Amniotic epithelial cell (primary cell): ENCODE measurements at regions not wholly inside any gene's neighbourhood (a gene's known extent, or its start where the extent isn't known, plus 50 kb on each side); places are given as distances from the start of the nearest gene placed in this dataset.
"Not testable (repeated sequence)": the region's sequence is repeated elsewhere in the genome, so short reads cannot be mapped to it uniquely, and the experiment has no call there.

Source experiments
- DNase-seq: peaks from one replicate; pipeline ENCODE4 v3.0.0-alpha.2; 2010; ENCODE audit warnings: low read depth

DNA sequence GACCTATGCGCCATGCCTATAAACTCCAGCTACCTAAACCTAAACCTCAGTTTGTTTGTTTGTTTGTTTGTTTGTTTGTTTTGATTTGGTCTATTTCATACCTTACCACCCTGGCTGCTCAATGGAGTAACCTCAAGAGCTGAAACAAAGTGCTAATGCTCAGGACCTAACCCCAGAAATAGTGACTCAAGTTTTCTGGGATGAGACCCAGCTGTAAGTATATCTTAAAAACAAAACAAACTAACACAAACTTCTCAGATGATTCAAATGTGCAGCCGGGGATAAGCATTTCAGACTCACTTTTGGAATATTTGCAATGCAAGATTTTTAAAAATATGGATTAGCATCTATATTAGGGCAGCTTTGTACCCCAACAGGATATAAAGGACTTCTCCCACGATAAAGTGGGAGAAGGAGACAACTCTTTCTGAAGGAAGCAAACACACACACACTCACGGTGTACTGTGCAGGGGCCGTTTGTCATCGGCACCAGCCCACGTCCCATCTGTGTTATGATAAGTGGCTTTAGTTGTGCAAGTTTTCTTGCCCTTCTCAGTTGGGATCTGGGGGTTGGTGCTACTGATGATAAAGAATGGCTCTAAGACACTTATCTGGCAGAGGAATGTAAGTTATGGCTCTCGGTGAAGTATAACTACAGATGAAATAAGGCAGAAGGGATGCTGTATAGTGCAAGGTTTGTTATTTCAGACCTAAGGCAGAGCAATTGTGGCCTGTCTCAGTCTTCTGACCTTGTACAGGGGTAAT, 516.7 kb upstream of the TMEM132C start:
- DNase-seq = no peak

DNA sequence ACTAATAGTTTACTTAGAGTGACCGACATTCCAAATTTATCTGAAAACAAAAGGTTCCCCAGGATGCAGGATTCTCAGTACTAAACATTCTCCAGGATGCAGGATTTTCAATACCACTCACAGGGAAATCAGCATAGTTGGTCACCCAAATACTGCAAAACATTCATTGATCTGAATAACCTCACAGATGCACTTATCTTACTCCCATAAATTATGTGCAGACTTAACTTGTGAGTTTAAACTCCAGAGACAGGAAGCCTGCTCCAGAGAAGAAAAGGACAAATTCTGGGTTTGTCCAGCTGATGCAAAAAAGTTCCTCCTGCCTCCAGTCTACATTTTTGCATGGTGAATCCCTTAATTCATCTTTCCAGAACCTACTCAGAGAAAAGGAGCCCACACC, 514.2 kb upstream of the TMEM132C start:
- DNase-seq = no peak

DNA sequence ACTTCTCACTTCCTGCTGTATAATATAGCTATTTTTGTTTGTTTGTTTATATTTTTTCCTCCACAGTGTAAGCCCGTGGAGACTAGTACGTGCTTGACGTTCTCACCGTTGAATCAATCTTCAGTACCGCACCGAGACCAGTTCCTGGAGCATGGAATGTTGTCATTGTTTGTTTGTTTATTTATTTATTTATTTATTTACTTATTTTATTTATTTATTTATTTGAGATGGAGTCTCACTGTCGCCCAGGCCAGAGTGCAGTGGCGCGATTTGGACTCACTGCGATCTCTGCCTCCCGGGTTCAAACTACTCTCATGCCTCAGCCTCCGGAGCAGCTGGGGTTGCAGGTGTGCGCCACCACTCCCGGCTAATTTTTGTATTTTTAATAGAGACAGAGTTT, 506.6 kb upstream of the TMEM132C start:
- DNase-seq = no peak

DNA sequence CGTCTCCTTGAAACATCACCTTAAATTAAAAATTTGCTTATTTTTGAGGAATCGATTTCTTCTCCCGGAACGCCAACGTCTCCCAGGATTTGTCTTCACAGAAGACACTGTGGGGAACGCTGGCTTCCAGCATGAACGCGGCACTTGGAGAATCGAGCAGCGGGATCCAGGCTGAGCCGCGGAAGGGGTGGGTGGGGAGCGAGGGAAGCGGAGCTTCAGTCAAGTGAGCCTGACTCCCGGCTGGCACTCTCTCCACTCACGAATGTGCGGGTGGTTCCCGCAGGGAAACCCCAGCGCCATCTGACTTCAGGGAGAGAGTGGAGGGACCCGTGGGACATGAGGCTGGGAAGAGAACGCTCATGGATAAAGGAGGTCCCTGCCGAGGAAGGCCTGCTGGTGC, 506.0 kb upstream of the TMEM132C start:
- DNase-seq = no peak

DNA sequence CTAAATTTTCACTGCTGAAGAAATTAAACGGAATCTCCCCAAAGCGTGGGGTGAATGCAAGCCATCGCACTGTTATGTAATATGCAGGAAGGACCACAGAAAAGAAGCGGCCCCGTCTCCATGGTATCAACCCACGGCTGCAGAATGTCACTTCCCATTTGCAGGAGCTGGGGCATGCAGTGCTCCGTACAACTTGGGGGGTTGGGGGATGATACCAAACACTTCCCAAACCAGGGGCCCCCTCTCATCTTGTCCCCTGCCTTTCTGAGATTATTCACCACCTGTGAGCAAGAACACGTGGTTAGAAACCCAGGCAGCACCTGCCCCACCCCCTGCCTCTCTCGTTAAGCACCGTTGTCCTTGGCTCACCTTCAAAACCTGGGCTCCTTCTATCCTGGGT, 505.1 kb upstream of the TMEM132C start:
- no peak for DNase-seq

DNA sequence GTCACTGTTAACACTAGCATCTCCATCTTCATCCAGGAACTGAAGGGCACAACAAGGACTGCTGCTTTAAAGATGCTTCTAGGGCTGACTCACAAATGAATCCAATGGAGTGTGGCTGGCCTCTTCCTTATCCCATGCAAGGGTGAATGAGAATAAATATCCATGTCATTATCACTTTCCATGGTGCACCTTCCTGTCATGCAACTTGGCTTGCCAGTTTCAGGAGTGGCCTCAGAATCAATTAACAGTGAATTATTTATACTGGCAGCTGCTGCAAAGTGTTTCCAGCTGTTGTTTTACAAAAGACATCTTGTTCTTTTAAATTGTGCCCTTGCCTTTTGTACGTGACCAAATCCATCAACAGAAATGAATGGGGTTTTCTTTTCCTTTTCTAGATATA, 499.3 kb upstream of the TMEM132C start:
- no peak for DNase-seq

DNA sequence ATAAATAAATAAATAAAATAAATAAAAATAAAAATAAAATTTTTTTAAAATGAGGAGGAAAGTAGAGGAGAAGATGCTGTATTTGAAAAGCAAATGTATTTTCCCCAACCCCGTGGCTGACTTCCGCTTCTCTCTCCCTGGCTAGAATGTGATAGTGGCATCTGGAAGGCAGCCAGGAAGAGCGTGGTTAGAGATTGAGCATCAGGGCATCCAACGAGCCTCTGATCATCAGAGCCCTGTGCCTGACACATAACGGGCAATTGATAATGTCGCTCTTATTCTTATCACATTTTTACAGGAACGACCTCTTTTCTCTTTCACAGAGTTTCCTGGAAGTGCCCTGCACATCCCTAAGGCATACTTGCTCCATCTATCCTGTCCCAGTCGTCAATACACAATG, 496.9 kb upstream of the TMEM132C start:
- DNase-seq = no peak

DNA sequence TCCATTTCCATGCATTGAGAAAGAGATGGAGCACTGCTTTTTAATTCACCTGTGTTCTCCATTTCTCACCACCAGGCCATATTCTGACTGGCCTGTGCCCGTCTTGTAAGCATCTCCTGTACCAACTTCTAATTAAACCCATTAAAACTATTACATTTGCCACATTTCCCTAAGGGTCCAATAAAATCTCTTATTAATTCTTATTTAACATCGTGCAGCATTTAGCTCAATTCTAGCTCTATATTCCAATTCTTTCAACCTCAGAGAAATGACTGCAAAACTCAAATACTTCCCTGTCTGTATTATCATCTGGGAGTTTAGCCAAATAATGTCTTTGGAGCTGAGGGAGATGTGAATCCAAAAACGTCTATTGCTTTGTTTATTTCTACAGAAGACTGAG, 495.4 kb upstream of the TMEM132C start:
- no peak for DNase-seq

DNA sequence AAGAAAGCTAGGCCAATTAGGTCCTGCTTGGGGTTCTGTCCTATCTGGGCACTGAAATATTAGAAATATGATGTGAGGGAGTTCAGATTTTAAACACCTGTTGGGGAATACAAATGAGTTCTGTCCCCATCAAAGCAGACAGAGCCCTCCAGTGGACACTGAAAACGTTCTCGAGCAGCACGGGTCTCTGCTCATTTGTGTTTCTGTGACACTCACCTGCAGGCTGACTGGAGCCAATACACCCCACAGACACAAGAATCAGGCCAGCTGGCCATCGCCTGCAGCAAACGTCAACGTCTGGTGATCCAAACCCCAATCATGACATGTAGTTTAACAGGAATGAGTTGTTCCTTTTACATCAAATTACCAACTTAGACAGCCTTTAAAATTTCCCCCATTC, 493.4 kb upstream of the TMEM132C start:
- no peak for DNase-seq

DNA sequence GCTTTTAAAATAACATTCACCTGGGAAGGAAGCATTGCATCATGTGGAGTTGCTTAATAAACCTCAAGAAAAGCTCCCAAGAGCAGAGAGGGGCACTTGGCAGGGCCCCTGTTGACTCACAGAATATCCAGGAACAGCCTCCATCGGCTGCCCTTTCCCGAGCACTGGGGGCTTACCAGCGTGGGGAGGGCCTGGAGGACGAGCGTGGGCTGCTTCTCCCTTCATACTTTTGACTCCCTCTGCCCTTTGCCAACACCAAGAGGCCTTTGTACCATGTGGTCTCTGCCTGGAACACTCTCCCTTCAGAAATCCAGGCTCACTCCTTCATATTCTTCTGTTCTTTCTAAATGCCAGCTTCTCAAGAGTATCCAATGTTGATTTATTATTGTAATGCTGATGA, 492.1 kb upstream of the TMEM132C start:
- DNase-seq = no peak

DNA sequence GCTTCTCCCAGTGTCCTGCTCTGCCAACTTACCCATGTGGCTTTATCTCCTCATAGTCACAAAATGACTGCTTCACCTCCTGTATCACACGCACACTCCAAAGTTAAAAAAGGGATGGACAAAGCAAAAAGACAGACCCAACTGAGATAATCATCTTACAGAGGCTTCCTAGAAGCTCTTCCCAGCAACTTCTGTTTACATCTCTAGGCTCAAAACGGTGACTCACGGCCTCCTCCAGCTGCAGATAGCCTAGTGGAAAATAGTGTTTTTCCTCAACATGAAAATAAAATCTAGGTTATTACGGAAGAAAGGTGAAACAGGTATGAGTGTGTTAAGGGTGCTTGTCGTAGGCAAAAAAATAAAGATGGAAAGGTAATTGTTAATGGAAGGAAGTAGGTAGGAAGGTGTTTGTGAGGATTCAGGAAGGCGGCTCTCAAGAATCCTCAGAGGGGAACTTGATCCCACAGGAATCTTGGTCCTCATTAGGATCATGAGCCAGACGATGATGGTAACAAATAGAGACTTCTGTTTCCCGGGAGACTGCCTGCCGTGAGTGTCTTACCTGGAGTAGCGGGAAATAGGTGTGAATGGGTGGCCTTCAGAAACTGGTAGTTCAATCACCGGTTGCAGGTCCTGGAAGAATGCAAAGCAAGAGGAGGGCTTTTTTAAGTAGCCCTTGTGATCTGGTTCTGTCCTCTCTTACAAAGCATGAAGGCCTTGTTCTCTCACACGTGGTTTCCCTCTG, 487.5 kb upstream of the TMEM132C start:
- DNase-seq = no peak

DNA sequence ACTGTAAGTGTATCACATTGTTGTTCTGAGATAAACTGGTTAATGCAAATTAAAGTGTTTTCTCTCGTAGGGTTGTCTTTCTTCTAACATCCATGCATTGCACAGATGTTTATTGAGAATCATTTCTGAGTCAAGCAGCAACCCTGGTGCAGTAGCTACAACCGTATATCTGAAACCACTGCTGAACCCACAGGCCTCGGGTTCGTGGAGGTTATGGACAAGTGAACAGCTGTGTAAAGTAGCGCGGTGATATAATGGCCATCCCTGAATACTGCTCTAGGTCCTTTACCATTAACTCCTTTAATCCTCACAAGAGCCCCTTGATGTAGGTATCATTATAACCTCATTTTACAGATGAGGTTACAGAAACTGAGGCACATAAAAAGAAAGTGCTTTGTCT, 486.1 kb upstream of the TMEM132C start:
- no peak for DNase-seq

DNA sequence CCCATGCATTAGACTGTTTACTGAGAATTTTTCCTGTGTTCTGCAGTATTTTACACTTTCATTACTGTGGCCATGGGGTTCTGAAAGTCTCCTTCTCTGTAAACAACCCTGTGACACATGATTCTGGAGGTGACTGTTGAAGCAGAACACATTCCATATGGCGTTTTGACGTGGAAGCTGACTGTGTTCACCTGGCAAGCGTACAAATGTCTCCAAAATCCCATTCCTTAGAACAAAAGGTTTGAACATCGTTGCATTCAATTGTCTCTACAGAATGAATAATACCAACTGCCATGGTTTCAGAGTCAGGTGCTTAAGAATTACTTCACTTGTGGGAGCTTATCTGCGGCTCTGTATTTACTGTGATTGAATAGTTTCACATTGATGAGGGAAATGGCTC, 485.6 kb upstream of the TMEM132C start:
- no peak for DNase-seq

DNA sequence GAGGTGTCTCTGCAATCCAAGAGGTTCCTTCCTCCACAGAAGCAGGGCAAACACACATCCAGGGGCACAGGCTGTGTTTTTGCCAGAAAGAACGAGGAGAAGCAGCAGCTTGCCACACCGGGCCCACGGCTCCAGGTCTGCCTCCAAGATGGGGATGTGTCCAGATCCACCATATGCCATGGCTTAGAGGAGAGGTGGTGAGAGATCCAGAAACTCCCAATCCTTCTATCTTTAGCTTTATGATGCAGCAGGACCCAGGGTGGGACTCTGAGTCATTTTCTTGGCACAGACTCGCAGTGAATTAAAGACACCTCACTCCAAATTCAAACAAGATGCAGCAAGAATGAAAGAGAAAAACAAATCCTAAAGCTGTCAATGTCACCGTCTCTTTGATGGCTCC, 481.4 kb upstream of the TMEM132C start:
- DNase-seq = no peak

DNA sequence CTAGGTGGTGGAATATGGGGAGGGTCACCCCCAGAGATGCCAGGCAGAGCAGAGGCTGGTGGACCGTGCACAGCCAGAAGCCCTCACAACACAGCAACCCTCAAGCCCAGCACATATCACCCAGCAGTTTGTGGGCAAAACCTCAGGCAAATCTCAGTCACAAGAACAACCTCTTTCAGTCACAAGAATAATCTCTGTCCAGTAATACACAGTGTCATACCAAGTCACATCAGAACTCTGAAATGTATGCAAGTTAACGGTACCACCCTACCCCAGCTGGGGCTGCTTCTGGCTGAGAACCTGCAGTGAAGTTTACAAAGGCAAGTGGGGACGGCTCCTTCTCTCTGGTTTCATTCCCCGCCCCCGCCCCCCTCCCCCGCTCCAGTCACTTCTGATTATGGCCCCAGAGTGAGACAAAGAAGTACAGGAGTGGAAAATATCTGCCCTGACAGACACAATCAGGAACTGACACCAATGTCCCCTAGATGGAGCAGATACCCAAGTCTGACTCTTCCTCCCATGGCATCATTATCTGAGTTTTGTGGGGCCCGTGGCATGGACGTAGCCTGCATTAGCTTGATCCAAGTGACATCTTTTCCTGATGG, 480.9 kb upstream of the TMEM132C start:
- DNase-seq = no peak

DNA sequence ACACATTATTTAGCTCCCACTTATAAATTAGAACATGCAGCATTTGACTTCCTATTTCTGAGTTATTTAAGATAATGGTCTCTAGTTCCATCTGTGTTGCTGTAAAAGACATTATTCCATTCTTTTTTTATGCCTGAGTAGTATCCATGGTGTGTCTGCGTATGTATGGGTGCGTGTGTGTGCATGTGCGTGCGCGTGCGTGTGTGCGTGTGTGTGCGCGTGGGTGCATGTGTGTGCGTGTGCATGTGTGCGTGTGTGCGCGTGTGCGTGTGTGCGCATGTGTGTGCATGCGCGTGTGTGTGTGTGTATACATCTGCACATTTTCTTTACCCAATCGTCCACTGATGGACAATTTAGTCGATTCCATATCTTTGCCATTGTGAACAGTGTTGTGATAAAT, 479.4 kb upstream of the TMEM132C start:
- no peak for DNase-seq

DNA sequence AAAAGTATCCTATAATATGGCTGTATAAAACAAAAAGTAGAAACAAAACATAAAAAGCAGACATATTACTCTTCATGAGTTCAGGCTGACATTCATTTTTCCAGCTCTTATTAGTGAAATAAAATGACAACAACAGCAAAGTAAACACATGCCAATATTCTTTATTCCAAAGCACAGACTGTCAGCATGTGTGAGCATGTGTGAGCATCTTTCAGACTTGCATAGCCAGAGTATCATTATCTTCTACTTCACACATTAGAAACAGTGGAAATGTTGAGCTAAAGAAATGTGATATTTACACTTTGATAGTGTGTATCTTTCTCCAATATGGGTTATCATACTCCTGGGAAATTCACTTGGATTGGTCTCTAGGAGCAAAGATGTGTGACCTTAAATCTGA, 476.6 kb upstream of the TMEM132C start:
- DNase-seq = no peak

DNA sequence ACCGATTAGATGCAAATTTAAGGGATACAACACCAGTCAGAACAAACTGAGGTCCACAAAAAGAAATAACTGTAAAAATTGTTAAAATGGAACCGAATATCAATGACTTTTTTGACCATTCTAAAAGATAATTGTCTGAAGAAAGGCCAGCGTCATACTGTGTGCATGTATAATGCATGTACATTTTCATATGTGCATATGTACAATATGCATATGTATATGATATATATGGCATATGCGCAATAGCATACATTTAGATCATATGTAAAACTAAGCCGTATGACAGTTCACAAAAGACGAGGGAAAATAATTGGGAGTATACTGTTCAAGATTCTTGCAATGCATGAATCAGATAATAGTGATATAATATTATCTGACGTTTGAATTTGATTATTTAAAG, 475.8 kb upstream of the TMEM132C start:
- no peak for DNase-seq

DNA sequence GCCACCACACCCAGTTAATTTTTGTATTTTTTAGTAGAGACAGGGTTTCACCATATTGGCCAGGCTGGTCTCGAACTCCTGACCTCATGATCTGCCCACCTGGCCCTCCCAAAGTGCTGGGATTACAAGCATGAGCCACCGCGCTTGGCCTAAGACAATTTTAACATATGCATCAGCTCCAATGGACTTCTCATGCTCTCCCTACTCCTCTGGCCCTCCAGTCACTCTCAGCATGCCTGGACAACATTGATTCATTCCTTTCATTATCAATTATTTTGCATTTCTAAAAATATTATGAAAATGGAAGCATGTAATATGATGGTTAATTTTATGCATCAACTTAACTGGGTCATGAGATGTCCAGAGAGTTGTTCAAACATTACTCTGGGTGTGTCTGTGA, 469.1 kb upstream of the TMEM132C start:
- no peak for DNase-seq

DNA sequence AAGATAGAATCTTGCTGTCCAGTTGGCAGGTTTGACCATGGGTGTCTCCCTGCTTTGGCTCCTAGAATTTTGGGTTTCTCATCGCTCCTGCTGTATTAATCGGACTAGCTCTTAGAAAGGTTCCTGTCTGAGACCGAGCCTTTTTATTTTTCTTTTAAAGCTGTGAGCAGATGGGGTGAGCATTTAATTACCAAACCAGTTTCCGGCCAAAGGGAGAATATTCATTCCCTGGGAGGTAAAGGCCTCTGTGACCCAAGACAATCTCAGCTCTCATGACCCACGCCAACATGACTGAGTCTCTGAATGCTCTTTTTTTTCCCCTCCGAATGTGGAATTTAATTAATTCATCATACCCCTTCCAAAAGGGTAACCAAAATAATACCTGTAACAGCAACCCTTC, 464.7 kb upstream of the TMEM132C start:
- DNase-seq = no peak

DNA sequence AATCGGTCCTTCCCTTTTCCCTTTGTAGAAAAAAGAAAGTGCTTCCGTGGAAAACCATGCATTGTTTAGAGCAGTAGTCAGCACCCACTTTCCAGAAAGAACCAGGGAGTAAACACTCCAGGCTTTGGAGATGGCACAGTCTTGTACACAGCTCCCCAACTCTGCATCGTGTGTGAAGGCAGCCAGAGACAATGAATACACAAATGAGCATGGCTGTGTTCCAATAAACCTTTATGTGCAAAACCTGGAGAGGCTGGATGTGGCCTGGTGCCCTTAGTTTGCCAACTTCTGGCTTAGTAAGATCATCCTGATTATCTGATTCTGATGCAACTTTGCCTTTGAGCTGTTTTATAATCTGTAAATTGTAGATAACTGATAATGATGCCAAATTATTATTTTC, 463.4 kb upstream of the TMEM132C start:
- no peak for DNase-seq

DNA sequence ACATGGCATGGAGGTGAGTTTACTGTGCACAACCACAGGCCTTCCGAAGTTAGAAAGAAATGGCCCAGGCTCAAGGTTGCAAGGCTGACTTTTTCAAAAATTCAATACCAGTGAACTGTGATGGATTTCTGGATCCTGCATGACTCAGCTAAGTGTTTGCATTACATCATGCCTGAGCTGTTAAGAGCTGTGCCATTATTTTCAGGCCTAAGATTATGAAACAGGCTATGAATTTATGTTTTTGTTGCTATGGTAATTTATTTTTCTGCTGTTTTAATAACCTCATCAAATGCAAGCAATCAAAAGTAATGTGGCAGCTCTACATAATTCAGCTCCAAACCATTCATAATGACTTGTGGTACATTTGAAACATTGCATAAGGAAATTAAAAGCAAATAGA, 457.7 kb upstream of the TMEM132C start:
- DNase-seq = peak; percentile 21

DNA sequence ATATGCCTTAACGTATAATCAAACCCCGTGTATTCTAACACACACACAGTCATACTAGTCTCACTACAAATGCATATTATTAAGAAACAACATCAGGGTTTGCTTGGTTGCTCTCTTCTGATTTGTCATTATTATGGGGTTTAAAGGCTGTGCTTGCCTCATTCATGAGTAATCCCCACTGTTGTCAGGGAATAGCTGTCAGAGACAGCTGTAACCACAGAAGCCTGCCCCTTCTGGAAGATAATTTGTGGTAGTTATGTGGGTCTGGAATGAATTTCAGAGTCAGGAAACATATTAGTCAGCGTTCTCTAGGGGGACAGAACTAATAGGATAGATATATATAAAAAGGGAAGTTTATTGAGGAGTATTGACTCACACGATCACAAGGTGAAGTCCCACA, 456.9 kb upstream of the TMEM132C start:
- DNase-seq = peak; percentile 39

DNA sequence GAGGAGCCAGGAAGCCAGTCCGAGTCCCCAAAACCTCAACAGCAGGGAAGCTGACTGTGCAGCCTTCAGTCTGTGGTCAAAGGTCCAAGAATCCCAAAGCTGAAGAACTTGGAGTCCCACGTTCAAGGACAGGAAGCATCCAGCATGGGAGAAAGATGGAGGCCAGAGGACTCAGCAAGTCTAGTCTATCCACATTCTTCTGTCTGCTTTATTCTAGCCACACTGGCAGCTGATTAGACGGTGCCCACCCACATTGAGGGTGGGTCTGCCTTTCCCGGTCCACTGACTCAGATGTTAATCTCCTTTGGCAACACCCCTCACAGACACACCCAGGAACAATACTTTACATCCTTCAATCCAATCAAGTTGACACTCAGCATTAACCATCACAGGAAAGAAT, 456.5 kb upstream of the TMEM132C start:
- DNase-seq = not testable (repeated sequence)
